Right ventricle myocardium inferior (tissue), 1 donor: ENCODE measurements at regions not wholly inside any gene's neighbourhood (a gene's known extent, or its start where the extent isn't known, plus 50 kb on each side); places are given as distances from the start of the nearest gene placed in this dataset.
A peak's percentile ranks its signal among the peaks of the same experiment; 100 is the strongest.

Experiments
- ATAC-seq: fragments of 200-7000 bp; cut with Tn5 transposase; one replicate; pipeline ENCODE4 v1.9.1; 2020; ENCODE audit warnings: mild to moderate bottlenecking, moderate library complexity
- DNase-seq: peaks from one replicate; pipeline ENCODE4 v3.0.0; 2021; ENCODE audit errors: missing footprints
- intact Hi-C: fragments of 100-400 bp; cut with DNase I; formaldehyde crosslinking; loops from one replicate; pipeline ENCODE4 v1.11.0; 2022
- donor health status: DM: no; HTN: yes; CAD: no; lungs with severe emphysema.

- ATAC-seq (no peak), DNase-seq (peak; percentile 34)
- intact Hi-C loops, result no loop called here
Observed at GRCh38 chr3:13215940-13216546, 142.8 kb upstream of the IQSEC1 start.

DNA sequence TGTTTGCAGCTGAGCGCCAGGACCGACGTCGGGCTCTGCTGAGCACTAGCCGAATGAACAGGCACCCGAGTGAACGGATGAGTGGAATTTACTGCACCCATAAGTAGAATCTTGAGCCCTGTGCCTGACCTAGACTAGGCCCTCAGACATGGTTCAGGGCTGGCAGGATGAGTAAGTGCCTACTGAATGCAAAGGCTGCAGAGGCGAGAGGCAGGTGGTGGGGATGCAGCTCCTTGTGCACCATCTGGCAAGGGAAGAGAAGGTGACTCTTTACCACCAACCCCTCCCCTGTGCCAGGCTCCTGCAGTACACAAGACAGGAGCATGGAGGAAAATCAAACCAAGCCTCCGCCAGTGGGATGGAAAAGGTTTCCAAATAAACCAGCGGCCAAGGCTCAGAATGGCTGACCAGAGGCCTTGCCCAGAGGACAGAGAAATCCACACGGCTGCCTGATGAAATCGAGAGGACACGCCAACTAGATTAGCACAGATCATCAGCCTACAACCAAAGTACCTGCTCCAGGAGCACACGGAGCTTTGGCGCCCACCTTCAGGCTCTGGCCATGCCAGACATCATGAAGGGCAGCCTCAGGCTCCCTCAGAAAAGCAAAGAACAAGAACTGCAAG, 141.7 kb upstream of the IQSEC1 start:
- DNase-seq (no peak), ATAC-seq (no peak)
- intact Hi-C loops, result no loop called here

DNA sequence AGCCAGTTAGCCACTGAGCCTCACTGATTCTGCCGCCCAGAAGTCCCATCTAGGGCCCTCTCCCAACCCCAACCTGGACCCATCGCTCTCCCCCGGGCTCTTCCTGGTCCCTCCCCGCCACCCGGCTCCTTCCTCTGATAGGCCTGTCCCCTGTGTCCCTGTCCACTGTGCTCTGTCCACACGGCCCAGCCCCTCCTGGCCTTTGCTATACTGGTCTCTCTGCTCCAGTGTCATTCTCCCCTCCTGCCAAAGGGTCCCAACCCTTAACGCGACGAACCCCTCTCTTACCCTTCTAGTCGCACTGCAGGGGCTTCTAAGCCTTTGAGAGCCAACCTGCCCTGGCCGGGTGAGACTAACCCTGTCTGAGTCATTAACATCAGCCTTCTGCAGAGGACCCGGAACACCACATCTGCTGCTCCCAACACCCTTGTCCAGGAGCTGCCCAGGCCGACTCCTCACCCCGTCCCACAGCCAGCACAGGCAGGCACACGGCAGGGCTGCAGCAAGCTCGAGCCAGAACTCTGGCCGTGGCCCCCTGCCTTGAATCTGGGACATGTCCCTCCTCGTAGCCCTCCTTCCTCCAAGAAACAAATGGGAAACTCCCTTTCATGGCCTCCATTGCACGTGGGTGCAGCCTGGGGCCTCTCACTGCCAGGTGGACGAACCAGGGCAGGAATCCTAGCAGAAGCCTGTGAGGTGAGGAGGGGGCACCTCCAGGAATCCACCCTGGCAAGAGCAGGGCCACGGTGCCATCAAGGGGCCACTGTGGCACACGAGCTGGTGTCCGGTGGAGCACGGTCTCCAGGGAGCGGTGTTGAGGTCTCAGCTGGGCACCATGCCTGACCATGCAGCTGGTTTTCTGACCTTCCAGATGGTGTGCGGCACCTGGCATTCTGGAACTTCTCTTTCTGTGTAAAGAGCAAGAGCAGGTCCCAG, 140.9 kb upstream of the IQSEC1 start:
- DNase-seq (peak; percentile 28), ATAC-seq (no peak)
- intact Hi-C loops, result no loop called here

DNA sequence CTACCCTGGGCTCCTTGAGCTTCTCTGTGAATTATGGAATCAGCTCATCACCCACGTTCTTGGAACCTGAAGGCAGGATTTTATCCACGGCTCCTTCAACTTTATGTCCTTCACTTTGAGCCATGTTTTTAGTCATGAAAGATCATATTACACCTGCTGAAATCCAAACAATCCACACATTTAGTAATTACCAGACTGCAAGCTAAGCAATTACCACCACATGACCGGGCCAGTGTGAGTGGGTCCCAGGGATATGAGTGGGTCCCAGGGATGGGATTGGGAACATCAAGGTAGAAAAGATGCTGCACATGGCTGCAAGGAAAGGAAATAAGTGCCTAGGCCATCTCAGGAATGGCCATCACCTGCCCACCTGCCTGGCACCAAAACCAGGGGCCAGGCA, 140.3 kb upstream of the IQSEC1 start:
- ATAC-seq (no peak), DNase-seq (no peak)
- intact Hi-C loops, result no loop called here

DNA sequence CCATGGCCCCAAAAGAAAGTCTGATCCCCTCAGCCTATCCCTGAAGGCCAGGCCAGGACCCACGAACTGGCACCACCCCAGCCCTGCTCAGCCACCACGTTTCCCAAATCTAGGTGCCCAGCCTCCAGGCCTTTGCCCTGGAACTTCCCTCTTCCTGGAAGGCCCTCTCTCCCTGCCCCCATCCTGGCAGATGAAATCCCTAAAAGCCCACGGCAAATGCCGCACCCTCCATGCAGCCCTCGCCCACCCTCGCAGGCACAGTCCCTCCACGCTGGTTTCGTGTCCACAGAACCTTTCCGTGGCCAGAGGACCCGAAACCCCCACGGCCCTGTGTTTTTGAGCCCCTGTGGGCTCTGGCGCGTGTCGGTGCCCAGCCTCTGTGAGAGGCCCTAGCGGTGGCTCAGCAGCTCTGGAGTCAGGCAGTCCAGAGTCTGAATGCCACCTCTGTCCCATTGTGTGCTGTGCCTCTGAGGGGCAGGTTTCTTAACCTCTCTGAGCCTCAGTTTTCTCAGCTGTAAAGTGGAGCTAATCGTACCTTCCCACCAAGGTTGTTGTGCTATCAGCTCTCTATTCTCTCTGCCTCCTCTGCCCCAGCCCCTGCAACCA, 138.5 kb upstream of the IQSEC1 start:
- intact Hi-C loops, result no loop called here
- ATAC-seq (no peak), DNase-seq (no peak)

DNA sequence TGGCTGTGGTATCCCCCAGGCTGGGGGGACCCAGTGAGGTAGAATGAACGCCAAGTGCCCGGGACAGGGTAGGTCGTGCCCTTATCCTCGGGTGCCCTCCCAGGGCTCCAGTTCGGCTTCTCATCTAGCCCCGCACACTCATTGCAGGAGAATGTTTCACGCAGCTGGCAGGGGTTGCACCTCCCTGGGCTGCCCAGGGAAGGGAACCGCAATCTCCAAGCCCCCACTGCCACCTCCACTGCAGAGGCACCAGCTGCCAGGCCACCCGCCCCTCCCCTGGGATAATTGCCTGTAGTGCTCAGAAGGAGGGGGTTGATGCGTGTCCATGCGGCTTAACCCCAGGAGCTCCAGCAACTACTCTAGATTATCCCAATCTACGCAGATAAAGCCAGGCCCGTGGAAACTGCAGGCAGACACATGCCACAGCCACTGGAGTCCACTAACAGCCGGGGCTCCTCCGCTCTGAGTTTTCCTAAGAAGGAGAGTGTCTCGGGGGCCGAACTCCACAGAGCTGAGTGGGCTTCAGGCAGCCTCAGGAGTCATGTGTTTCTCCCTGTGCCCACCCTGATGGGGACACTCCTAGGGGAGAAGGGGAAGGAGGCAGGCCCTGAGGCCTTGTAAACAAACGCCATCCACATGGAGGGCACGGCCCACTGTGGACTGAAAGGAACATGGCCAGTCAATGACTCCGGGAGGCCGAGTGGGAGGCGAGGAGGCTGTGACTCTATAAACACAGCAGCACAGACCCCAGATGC, 137.2 kb upstream of the IQSEC1 start:
- DNase-seq, result no peak
- intact Hi-C loops, result no loop called here
- ATAC-seq, result no peak

- intact Hi-C loops, result no loop called here
- DNase-seq (no peak), ATAC-seq (no peak)
Observed at GRCh38 chr3:13209634-13209997, 136.4 kb upstream of the IQSEC1 start.

- ATAC-seq (no peak), DNase-seq (no peak)
- intact Hi-C loops, result no loop called here
Observed at GRCh38 chr3:13208706-13209633, 135.7 kb upstream of the IQSEC1 start.

DNA sequence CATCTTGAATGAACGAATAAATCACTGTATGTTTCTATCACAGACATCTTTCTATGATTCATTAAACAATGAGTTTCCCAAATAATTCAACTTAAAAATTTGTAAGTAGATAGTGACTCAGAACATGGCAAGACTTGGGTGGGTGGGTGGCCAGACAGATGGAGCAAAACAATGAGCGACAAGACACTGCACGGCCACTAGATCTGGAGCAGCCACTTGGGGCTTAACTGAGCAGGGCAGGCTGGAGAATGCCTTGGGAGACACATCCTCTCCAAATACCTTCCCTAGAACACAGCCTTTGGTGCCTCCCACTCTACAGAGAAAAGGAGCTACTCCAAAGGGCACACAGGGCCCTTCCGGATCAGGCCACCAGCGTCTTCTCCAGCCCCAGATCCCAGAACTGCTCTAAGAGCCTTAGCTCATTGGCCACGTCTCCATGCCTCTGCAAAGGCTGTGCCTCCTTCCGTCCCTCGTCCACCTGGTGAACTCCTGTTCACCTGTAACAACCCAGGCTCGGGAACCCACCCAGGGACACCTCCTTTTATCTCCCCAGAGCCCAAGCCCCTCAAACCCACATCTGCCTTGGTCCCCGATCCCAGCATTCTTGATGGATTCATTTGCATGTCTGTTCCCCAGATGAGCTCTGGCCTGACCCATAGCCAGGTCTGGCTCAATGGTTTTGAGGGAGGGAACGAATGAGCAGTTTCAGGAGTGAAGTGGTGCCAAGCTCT, 134.9 kb upstream of the IQSEC1 start:
- DNase-seq (no peak), ATAC-seq (no peak)
- intact Hi-C loops, result no loop called here

- intact Hi-C loops, result no loop called here
- ATAC-seq (no peak), DNase-seq (no peak)
Observed at GRCh38 chr3:13207578-13207922, 134.3 kb upstream of the IQSEC1 start.

GRCh38 chr3:13206799-13207577, 133.8 kb upstream of the IQSEC1 start:
- intact Hi-C loops, result no loop called here
- no peak for ATAC-seq

DNA sequence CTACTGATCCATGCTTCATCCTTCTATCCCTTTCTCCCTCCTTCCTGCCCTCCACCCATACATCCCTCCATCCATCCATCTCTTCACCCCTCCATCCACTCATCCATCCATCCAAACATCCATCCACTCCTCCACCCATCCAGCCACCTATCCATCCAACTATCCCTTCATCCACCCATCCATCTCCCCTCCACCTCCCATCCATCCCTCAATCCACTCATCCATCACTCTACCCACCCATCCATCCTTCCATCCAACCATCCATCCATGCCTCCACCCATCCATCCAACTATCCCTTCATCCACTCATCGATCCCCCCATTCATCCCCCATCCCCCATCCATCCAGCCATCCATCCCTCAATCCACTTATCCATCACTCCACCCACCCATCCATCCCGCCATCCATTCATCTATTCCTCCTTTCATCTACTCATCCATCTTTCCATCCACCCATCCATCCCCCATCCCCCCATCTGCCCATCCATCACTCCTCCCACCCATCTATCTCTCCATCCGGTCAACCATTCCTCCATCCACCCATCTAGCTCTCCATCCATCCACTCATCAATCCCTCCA, 132.4 kb upstream of the IQSEC1 start:
- ATAC-seq (no peak), DNase-seq (no peak)
- intact Hi-C loops, result no loop called here

More at GRCh38 chr3:13206799-13207577, 133.8 kb upstream of the IQSEC1 start:
- DNase-seq, result no peak

DNA sequence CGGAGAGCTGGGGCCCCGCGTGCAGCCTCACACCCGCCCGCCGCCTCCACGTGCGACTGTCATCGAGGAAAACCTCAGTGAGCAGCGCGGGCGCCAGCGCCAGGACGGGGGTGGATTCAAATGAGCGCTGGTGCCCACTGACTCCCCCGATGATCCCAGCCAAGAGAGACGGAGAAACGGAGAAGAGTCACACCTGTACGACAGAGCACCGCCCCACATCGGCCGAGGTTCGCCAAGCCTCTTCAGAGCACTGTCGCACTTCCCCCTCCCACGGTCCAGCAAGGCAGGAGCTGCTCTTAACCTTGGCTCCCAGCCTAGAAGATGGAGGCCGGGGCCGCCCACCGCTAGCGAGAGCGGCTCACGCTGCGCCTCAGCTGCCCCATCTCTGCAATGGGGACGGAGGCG, 130.9 kb upstream of the IQSEC1 start:
- intact Hi-C loops, result no loop called here
- DNase-seq (peak; percentile 52), ATAC-seq (peak; percentile 17)

DNA sequence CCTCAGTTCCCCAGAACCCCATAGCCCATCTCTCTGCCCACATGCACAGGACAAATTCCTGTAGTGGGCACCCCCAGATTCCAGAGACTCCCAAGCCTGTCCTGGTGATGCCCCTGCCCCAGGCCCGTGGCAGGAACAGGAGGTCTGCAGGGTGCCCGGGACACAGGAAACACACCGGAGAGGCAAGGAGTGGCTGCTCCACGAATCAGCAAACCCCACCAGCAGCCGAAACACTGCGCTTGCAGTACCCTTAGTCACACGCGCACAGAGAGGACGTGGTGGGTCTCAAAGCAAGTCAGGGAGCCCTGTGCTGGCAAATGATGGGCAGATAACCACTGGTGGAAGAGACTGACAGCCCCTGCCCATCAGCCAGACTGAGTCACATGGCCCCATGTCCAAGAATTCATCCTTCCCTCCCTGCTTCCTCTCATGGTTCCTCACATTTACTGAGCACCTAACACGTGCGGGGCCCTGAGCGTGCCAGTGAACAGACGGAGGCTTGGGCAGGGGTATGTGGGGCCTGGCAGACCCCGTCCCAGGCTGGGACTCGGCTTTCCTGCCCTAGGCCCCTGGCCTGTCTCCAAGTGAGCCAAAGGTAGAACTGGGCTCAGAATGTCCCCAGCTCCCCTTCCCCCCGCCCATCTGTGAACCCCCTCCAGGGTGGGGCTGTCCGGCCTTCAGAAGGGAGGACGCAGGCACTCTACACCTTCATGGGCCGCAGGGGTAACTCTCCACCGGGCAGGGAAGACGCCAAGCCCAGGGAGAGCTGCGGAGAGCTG, 130.4 kb upstream of the IQSEC1 start:
- ATAC-seq (peak; percentile 12), DNase-seq (no peak)
- intact Hi-C loops, result no loop called here

DNA sequence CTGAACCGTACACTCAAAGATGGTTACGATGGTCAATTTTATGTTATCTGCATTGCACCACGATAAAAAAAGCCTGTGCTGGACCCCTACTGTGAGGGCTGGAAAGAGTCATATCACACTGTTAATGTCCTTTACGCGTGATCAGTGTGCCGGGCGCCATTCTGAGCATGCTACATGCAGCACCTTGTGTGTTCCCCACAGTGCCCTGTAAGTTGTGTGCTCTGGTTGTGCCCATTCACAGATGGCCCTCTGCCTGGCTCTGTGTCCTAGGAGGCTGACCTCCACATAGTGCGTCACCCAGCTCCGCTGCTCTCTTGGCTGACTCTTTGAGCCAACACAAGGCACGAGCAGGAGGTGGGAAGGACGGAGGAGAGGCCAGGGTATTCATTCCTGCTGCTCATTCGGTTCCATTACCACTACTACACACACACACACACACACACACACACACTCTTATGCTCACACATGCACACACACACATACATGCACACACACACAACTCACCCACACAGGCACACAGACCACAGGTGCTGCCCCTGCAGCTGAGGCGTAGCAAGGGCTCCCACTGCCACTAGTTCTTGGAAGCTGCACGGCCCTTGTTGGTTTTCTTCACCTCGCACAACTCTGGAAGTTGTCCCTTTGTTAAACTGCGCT, 129.6 kb upstream of the IQSEC1 start:
- no peak for ATAC-seq

More for the DNA sequence above, 129.6 kb upstream of the IQSEC1 start:
- intact Hi-C loops, result no loop called here
- no peak for DNase-seq
